ENCODE measurements at regions not wholly inside any gene's neighbourhood (a gene's known extent, or its start where the extent isn't known, plus 50 kb on each side); places are given as distances from the start of the nearest gene placed in this dataset.

DNA sequence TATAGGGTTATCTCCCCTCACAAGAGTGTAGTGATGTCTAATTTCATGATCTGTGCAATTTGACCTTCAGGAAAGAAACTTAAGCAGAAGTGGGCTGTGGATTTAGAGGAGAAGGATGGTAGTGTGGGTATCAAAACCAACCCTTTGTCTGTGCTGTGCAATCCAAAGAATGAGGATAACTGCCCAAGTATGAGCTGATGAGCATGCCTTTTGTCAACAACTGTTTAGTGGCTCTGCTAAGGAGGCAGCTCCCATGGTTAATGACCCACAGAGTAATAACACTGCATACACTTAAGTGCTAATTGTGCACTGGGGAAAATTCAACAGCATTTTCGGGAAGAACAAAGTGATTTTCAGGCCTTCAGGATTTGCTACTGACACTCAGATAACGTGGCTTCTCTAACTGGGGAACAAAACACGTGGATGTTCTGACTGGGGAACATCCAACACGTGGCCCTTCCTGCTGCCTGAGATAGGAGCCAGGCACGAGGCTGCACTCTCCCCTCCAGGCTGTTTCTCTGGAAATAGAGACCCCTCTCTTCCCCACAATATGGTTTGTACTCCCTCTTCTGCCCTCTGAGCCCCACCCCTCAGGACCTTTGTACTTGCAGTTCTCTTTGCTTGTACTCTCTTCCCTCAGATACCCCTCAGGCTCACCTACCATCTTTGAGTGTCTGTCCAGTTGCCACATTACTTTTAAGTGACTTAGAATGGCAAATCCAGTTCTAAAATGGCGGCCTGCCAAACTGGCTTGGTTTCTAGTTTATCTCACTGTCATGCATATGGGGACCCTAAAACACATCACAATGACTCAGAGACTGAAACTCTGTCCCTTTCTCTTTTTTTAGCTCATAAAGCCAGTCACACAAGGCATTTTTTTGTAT is 234.9 kb upstream of the POU2AF2 start:
- H3K36me3 ChIP-seq, result no peaks in the 10 kb centered on the region
- DNase-seq, result no peak
- H3K27ac ChIP-seq, result no peak overlapping the region
- 81 to 91% methylated on average over 6 of the region's 6 CpGs for WGBS, 2 donors
- H3K4me3 ChIP-seq (replicated peaks in 1 of 3), result no peak overlapping the region
- H3K9me3 ChIP-seq, result no peaks in the 10 kb centered on the region
- intact Hi-C loops (cut with DNase I), result no loop called here
- no peaks in the 10 kb centered on the region for H3K27me3 ChIP-seq
- TF ChIP-seq, protein P1, sequence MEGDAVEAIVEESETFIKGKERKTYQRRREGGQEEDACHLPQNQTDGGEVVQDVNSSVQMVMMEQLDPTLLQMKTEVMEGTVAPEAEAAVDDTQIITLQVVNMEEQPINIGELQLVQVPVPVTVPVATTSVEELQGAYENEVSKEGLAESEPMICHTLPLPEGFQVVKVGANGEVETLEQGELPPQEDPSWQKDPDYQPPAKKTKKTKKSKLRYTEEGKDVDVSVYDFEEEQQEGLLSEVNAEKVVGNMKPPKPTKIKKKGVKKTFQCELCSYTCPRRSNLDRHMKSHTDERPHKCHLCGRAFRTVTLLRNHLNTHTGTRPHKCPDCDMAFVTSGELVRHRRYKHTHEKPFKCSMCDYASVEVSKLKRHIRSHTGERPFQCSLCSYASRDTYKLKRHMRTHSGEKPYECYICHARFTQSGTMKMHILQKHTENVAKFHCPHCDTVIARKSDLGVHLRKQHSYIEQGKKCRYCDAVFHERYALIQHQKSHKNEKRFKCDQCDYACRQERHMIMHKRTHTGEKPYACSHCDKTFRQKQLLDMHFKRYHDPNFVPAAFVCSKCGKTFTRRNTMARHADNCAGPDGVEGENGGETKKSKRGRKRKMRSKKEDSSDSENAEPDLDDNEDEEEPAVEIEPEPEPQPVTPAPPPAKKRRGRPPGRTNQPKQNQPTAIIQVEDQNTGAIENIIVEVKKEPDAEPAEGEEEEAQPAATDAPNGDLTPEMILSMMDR (IDR thresholded peaks at IDR 0.05), result no peak
- TF ChIP-seq POLR2A (IDR thresholded peaks at IDR 0.05), result no peak
- no peaks in the 10 kb centered on the region for H3K4me1 ChIP-seq

DNA sequence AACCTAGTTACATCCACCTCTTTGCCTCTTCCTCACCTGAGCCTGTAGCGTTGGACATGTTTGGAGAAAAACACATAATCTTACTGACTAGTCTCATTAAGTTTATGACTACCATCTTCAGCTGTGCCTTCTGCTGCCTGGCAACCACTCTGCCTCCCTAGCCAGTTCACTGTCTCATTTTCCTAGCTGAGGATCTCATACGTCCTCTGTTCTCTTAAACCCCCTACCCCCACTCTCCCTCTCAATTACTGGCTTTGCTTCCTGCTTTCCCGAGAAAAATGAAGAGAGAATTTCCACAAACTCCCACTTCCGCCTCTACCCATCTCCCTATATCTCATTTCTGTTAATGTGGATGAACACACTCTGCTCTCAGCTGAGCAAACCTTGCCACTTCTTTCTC is 239.3 kb upstream of the POU2AF2 start:
- H3K27me3 ChIP-seq, result no peaks in the 10 kb centered on the region
- no peak overlapping the region for H3K4me3 ChIP-seq (replicated peaks in 1 of 3)
- H3K27ac ChIP-seq, result no peak overlapping the region
- no peaks in the 10 kb centered on the region for H3K9me3 ChIP-seq
- TF ChIP-seq, protein P1 (IDR thresholded peaks at IDR 0.05), result no peak
- no peak for TF ChIP-seq POLR2A (IDR thresholded peaks at IDR 0.05)
- intact Hi-C loops (cut with DNase I), result no loop called here
- DNase-seq, result no peak
- H3K36me3 ChIP-seq, result no peaks in the 10 kb centered on the region
- WGBS, 2 donors, result 83 to 85% methylated on average over 4 of the region's 4 CpGs
- H3K4me1 ChIP-seq, result no peaks in the 10 kb centered on the region

DNA sequence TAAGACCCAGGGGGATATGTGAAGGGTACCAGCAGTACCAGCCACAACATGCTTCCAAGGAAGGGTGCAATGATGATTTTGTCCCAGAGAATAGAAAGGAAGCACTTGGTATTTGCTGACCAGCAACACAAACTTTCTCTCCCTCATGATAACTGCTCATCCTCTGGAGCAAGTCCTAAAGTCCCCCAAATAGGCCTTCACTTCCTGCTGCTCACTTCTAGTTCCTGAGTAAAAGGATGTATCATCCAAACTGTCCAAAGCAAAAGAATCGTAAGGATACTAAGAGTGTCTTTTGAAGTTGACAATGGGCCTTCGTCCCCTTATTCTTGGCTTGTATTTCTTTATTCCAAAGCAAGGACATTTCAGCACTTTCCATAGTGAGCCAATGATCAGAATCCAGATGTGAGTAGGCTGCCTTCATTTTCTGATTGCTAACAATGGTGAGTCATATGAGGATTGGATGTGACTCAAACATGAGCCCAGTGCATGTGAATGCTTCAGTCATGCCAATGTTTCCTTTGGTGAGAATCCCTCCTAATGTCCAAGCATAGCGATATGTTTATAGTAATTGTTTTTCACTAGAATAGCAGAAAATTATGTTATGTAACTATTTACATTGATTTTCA is 243.4 kb upstream of the POU2AF2 start:
- Histone ChIP-seq H3K36me3 (no peaks in the 10 kb centered on the region), H3K27me3 (no peaks in the 10 kb centered on the region), H3K4me3 (replicated peaks in 1 of 3) (no peak overlapping the region), H3K27ac (no peak overlapping the region), H3K4me1 (no peaks in the 10 kb centered on the region), H3K9me3 (no peaks in the 10 kb centered on the region)
- WGBS, 2 donors, result 78 to 82% methylated on average over 3 of the region's 3 CpGs
- intact Hi-C loops (cut with DNase I), result no loop called here
- no peak for DNase-seq
- TF ChIP-seq, protein P1 (IDR thresholded peaks at IDR 0.05), result no peak

DNA sequence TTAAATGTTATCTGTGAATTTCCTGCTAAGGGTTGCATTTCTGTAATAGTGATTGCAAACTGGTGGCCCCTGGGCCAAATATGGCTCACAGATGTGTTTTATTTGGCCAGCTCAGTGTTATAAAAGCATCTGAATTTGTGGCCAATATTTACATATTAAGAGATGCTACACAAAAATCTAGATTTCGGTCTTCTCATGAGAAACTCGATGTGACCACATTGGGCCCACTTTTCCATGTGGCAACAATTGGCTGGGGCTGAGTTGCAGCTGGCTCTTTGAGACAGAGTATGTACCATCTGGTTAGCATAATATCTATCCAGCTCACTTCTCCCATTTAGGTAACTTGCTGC is 244.5 kb upstream of the POU2AF2 start:
- 87 to 94% methylated on average over 2 of the region's 2 CpGs for WGBS, 2 donors
- no peak overlapping the region for H3K4me3 ChIP-seq (replicated peaks in 1 of 3)
- TF ChIP-seq, protein P1 (IDR thresholded peaks at IDR 0.05), result no peak
- no peak for TF ChIP-seq POLR2A (IDR thresholded peaks at IDR 0.05)
- no peak for DNase-seq
- no peaks in the 10 kb centered on the region for H3K4me1 ChIP-seq
- no peaks in the 10 kb centered on the region for H3K36me3 ChIP-seq
- H3K27ac ChIP-seq, result no peak overlapping the region
- no peaks in the 10 kb centered on the region for H3K27me3 ChIP-seq
- intact Hi-C loops (cut with DNase I), result no loop called here
- H3K9me3 ChIP-seq, result no peaks in the 10 kb centered on the region

DNA sequence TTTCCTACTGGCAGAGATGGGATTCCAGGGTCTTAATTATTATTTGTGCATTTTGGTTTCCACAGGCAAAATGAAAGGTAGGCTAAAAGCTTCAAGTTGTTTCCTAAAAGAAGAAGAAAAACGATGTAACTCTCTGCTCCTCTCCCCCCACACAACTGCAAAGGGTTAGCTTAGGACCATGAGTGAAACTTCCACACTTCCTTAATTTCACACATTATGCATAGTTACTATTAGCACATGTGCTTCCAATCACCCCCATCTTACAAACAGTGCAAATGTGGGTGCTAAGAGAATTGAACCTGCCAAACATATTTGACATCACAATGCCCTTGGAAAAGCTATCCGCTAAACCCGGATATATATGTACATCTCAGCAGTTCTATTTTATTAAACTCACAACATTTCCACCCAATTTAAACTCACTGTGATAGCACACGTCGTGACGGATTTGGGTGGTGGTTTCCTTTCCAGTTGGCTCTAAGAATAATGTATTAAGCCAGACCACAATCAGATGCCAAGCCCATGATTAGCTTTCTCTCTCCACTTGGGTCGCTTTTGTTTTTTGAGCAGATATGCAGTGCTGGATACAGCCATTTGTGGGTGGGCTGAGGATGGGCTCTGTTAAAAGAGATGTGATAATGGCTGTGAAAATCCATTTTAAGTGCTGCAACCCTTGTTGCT is 245.0 kb upstream of the POU2AF2 start:
- 74 to 80% methylated on average over 7 of the region's 7 CpGs for WGBS, 2 donors
- Histone ChIP-seq H3K4me1 (no peaks in the 10 kb centered on the region), H3K4me3 (replicated peaks in 1 of 3) (no peak overlapping the region), H3K27me3 (no peaks in the 10 kb centered on the region), H3K36me3 (no peaks in the 10 kb centered on the region), H3K27ac (no peak overlapping the region), H3K9me3 (no peaks in the 10 kb centered on the region)
- no peak for DNase-seq
- TF ChIP-seq, protein P1 (IDR thresholded peaks at IDR 0.05), result no peak
- TF ChIP-seq POLR2A (IDR thresholded peaks at IDR 0.05), result no peak
- intact Hi-C loops (cut with DNase I), result no loop called here

Data from thyroid gland (tissue), 4 donors.